A549 (cell line): ENCODE measurements at regions not wholly inside any gene's neighbourhood (a gene's known extent, or its start where the extent isn't known, plus 50 kb on each side); places are given as distances from the start of the nearest gene placed in this dataset.

Experiments used
- ATAC-seq, 2 experiments: fragments of 200-7000 bp in 1 of 2; fragments of >200 bp in 1 of 2; cut with Nextera tagmentation in 1 of 2; cut with Tn5 transposase in 1 of 2; 3 replicates each; pipeline versions ENCODE4 v1.8.0 to v1.9.1; 2018 to 2020; ENCODE audit warnings: mild to moderate bottlenecking in 1 of 2, moderate library complexity in 1 of 2
- CTCF ChIA-PET: fragments of 300-600 bp; sonication (Branson Sonifier 250); formaldehyde crosslinking; extraction: SDS; loops from one replicate; lab custom pipeline; 2021; ENCODE audit warnings: antibody characterized with exemption, inconsistent platforms; lab: Yijun Ruan, JAX
- POLR2A ChIA-PET: fragments of 350-600 bp; formaldehyde crosslinking; extraction: SDS; loops from one replicate; lab custom pipeline; 2021; ENCODE audit warnings: antibody characterized with exemption, inconsistent platforms; lab: Yijun Ruan, JAX
- DNase-seq, 2 experiments: peaks; one replicate each; pipeline versions ENCODE4 v3.0.0 to v3.0.0-alpha.2; 2011 to 2016; ENCODE audit warnings: low read depth in 1 of 2, low spot score in 1 of 2
- FAIRE-seq: peaks from 2 replicates; lab custom pipeline; 2011; peaks lifted over from hg19 to GRCh38; lab: Jason Lieb, UNC
- H3K27ac ChIP-seq, 2 experiments: fragments of >200 bp; sonication (Bioruptor Twin); formaldehyde crosslinking; 3 replicates each; pipeline ENCODE4 v1.5.1; 2016 to 2017
- H3K4me1 ChIP-seq: fragments of >200 bp; sonication (Bioruptor Twin); formaldehyde crosslinking; 3 replicates; pipeline ENCODE4 v1.6.1; 2016
- H3K4me2 ChIP-seq: fragments of >200 bp; sonication (Bioruptor Twin); formaldehyde crosslinking; 3 replicates; pipeline ENCODE4 v1.6.1; 2016
- H3K4me3 ChIP-seq: fragments of >200 bp; sonication (Bioruptor Twin); formaldehyde crosslinking; 3 replicates; pipeline ENCODE4 v1.5.1; 2016
- H3K9me3 ChIP-seq: fragments of >200 bp; sonication (Bioruptor Twin); formaldehyde crosslinking; 3 replicates; pipeline ENCODE4 v1.6.1; 2016
- ATOH8 ChIP-seq: fragments of 250-450 bp; sonication (Bioruptor Pico); IDR thresholded peaks from 2 replicates; pipeline ENCODE4 v1.5.0; 2020; ENCODE audit warnings: low read depth, mild to moderate bottlenecking, moderate library complexity
- BCL3 ChIP-seq: fragments of >200 bp; sonication (Bioruptor Twin); formaldehyde crosslinking; IDR thresholded peaks from 3 replicates; pipeline ENCODE4 v1.6.1; 2016
- CBX8 ChIP-seq: fragments of 200-600 bp; sonication (generic); IDR thresholded peaks from 2 replicates; pipeline ENCODE4 v1.6.1; 2016
- CEBPB ChIP-seq, 2 experiments: fragments of >200 bp in 1 of 2; sonication (Bioruptor Twin) in 1 of 2; formaldehyde crosslinking in 1 of 2; IDR thresholded peaks; 2 replicates each; pipeline ENCODE4 v1.6.1; 2012 to 2016
- EHMT2 ChIP-seq: fragments of 200-600 bp; sonication (generic); IDR thresholded peaks from 2 replicates; pipeline ENCODE4 v1.6.1; 2016; ENCODE audit warnings: antibody characterized with exemption, low read depth, mild to moderate bottlenecking, moderate library complexity
- ELK1 ChIP-seq: fragments of 150-350 bp; IDR thresholded peaks from 2 replicates; pipeline ENCODE4 v1.6.1; 2014; ENCODE audit warnings: low read depth, mild to moderate bottlenecking, low read length
- EP300 ChIP-seq, 2 experiments: fragments of >200 bp; sonication (Bioruptor Twin); formaldehyde crosslinking; IDR thresholded peaks; 2 replicates in 1 of 2; 3 replicates in 1 of 2; pipeline ENCODE4 v1.6.1; 2016 to 2017
- FOSL2 ChIP-seq, 2 experiments: fragments of 450-650 bp in 1 of 2; fragments of >200 bp in 1 of 2; sonication (Bioruptor Twin) in 1 of 2; formaldehyde crosslinking; IDR thresholded peaks; 2 replicates each; pipeline versions ENCODE4 v1.5.0 to v1.6.1; 2016 to 2020; ENCODE audit warnings: mild to moderate bottlenecking in 1 of 2, moderate library complexity in 1 of 2
- FOXS1 ChIP-seq: fragments of 250-450 bp; sonication (Bioruptor Pico); IDR thresholded peaks from 2 replicates; pipeline ENCODE4 v1.5.0; 2020; ENCODE audit warnings: mild to moderate bottlenecking, moderate library complexity
- HDAC2 ChIP-seq: fragments of 200-600 bp; sonication (generic); IDR thresholded peaks from 2 replicates; pipeline ENCODE4 v1.6.1; 2016
- HMGXB4 ChIP-seq: fragments of 250-450 bp; sonication (Bioruptor Pico); IDR thresholded peaks from 2 replicates; pipeline ENCODE4 v1.5.0; 2021; ENCODE audit warnings: mild to moderate bottlenecking, moderate library complexity, borderline replicate concordance
- HOXA7 ChIP-seq: fragments of 250-450 bp; sonication (Bioruptor Pico); IDR thresholded peaks from 2 replicates; pipeline ENCODE4 v1.5.0; 2020; ENCODE audit warnings: mild to moderate bottlenecking, moderate library complexity
- HOXB13 ChIP-seq: fragments of 250-450 bp; sonication (Bioruptor Pico); IDR thresholded peaks from 2 replicates; pipeline ENCODE4 v1.5.0; 2020; ENCODE audit warnings: low read depth, mild to moderate bottlenecking, moderate library complexity
- JUN ChIP-seq, 2 experiments: fragments of >200 bp; sonication (Bioruptor Twin); formaldehyde crosslinking; IDR thresholded peaks; 2 replicates in 1 of 2; 3 replicates in 1 of 2; pipeline ENCODE4 v1.6.1; 2016 to 2017
- JUNB ChIP-seq: fragments of >200 bp; sonication (Bioruptor Twin); formaldehyde crosslinking; IDR thresholded peaks from 2 replicates; pipeline ENCODE4 v1.6.1; 2016
- MAFK ChIP-seq: fragments of 450-650 bp; IDR thresholded peaks from 2 replicates; pipeline ENCODE4 v1.6.1; 2014; ENCODE audit not compliant: partially characterized antibody
- MAX ChIP-seq: IDR thresholded peaks from 2 replicates; pipeline ENCODE4 v1.6.1; 2012
- MAZ ChIP-seq: fragments of 150-350 bp; IDR thresholded peaks from 2 replicates; pipeline ENCODE4 v1.6.1; 2014; ENCODE audit warnings: antibody characterized with exemption, low read depth, low read length, borderline replicate concordance
- NR3C1 ChIP-seq: fragments of >200 bp; sonication (Bioruptor Twin); formaldehyde crosslinking; IDR thresholded peaks from 3 replicates; pipeline ENCODE4 v1.6.1; 2017
- POLR2AphosphoS2 ChIP-seq: conservative IDR thresholded peaks from 2 replicates; pipeline ENCODE4 v1.6.1; 2012; ENCODE audit warnings: low read length, improper control_type of control experiment, inconsistent platforms
- RAD21 ChIP-seq, 2 experiments: fragments of >200 bp in 1 of 2; sonication (Bioruptor Twin) in 1 of 2; formaldehyde crosslinking in 1 of 2; IDR thresholded peaks in 1 of 2; conservative IDR thresholded peaks in 1 of 2; 2 replicates in 1 of 2; 3 replicates in 1 of 2; pipeline ENCODE4 v1.6.1; 2012 to 2018; ENCODE audit warnings: inconsistent platforms in 1 of 2
- SMC3 ChIP-seq: fragments of >200 bp; sonication (Bioruptor Twin); formaldehyde crosslinking; IDR thresholded peaks from 3 replicates; pipeline ENCODE4 v1.6.1; 2018; ENCODE audit warnings: inconsistent platforms
- TFCP2L1 ChIP-seq: fragments of 250-450 bp; sonication (Bioruptor Pico); IDR thresholded peaks from 2 replicates; pipeline ENCODE4 v1.5.0; 2021; ENCODE audit warnings: mild to moderate bottlenecking
- TP53 ChIP-seq: fragments of 250-450 bp; sonication (Bioruptor Pico); IDR thresholded peaks from 2 replicates; pipeline ENCODE4 v1.5.0; 2021; ENCODE audit warnings: mild to moderate bottlenecking, moderate library complexity
- USF2 ChIP-seq: fragments of 450-650 bp; IDR thresholded peaks from 2 replicates; pipeline ENCODE4 v1.6.1; 2014; ENCODE audit warnings: antibody characterized with exemption
- WGBS: methylation state at CpG from one replicate; pipeline ENCODE4 v1.1.6; 2017; ENCODE audit errors: missing lambda C conversion rate; 5-methylcytosine and 5-hydroxymethylcytosine counted together

GRCh38 chr3:124478830-124479229 is 251.4 kb upstream of the UMPS start (continued):
- TF ChIP-seq HMGXB4 (CRISPR knock-in tag) (no peak), TFCP2L1 (CRISPR knock-in tag) (no peak), MAX (no peak)

- H3K9me3 ChIP-seq = no peaks in the 10 kb centered on the region
- ATAC-seq (no peak), FAIRE-seq (no peak)
Observed at GRCh38 chr3:124483915-124484470, 246.3 kb upstream of the UMPS start.

GRCh38 chr3:124486324-124486723 is 243.9 kb upstream of the UMPS start:
- no peak for FAIRE-seq
- no peak overlapping the region for H3K4me3 ChIP-seq
- 14% methylated on average over 2 of the region's 2 CpGs for WGBS

More at GRCh38 chr3:124483915-124484470, 246.3 kb upstream of the UMPS start:
- CTCF ChIA-PET = interaction anchor here (3.8 kb wide), 1 partner anchor 16 kb away, joined by 14 read pairs; no protein-coding TSS in a partner anchor
- H3K4me2 ChIP-seq = no peak overlapping the region
- no peak overlapping the region for H3K27ac ChIP-seq
- no peak overlapping the region for H3K4me3 ChIP-seq
- DNase-seq = no peak
- H3K4me1 ChIP-seq = no peaks in the 10 kb centered on the region
- POLR2A ChIA-PET = no interaction called here
- WGBS = 31% methylated on average over 2 of the region's 2 CpGs
- no peak for TF ChIP-seq TP53
- TF ChIP-seq EP300 (IDR thresholded peaks at IDR 0.05) = no peak
- no peak for TF ChIP-seq SMC3
- no peak for TF ChIP-seq CEBPB (IDR thresholded peaks at IDR 0.05)
- TF ChIP-seq HOXA7 (CRISPR knock-in tag) = no peak
- TF ChIP-seq MAZ = no peak
- TF ChIP-seq MAFK = no peak

GRCh38 chr3:124489506-124489905 is 240.7 kb upstream of the UMPS start:
- Histone ChIP-seq H3K4me3 (no peak overlapping the region), H3K9me3 (no peaks in the 10 kb centered on the region), H3K27ac (no peak overlapping the region), H3K4me2 (no peak overlapping the region), H3K4me1 (no peaks in the 10 kb centered on the region)
- ChIA-PET POLR2A (no interaction called here), CTCF (interaction anchor here (1.2 to 1.9 kb wide), 3 partner anchors 10 to 62 kb away, joined by 3 to 8 read pairs (median 5); no protein-coding TSS in a partner anchor)
- ATAC-seq = no peak
- no peak for DNase-seq
- FAIRE-seq = no peak
- TF ChIP-seq HMGXB4 (CRISPR knock-in tag) = no peak
- no peak for TF ChIP-seq FOXS1 (CRISPR knock-in tag)
- no peak for TF ChIP-seq HOXB13
- TF ChIP-seq ELK1 = no peak
- no peak for TF ChIP-seq USF2
- no peak for TF ChIP-seq JUNB
- TF ChIP-seq CEBPB (IDR thresholded peaks at IDR 0.05) = no peak
- TF ChIP-seq POLR2AphosphoS2 = no peak
- TF ChIP-seq CBX8 = no peak
- TF ChIP-seq HDAC2 = no peak
- TF ChIP-seq FOSL2 (IDR thresholded peaks at IDR 0.05) = no peak
- TF ChIP-seq FOSL2 (CRISPR knock-in tag; IDR thresholded peaks at IDR 0.05) = no peak
- no peak for TF ChIP-seq JUN (IDR thresholded peaks at IDR 0.05)
- no peak for TF ChIP-seq NR3C1
- TF ChIP-seq BCL3 = no peak

More at GRCh38 chr3:124486324-124486723, 243.9 kb upstream of the UMPS start:
- no peaks in the 10 kb centered on the region for H3K9me3 ChIP-seq
- no peak overlapping the region for H3K27ac ChIP-seq
- no peak overlapping the region for H3K4me2 ChIP-seq
- peak in 1 of 2 experiments; percentile 77; a peak in 3 of 6 replicates for ATAC-seq
- TF ChIP-seq RAD21 (conservative IDR thresholded peaks at IDR 0.05 in 1 of 2, IDR thresholded peaks at IDR 0.05 in 1 of 2) (peak in 1 of 2 experiments; percentile 24; a peak in 1 of 5 replicates), EHMT2 (no peak), ATOH8 (CRISPR knock-in tag) (no peak)
- ChIA-PET POLR2A (no interaction called here), CTCF (interaction anchor here (0.6 to 3.8 kb wide), 8 partner anchors 12 to 124 kb away, joined by 3 to 14 read pairs (median 3); no protein-coding TSS in a partner anchor)
- no peaks in the 10 kb centered on the region for H3K4me1 ChIP-seq
- peak in 1 of 2 experiments; percentile 23 for DNase-seq
